ENCODE measurements at regions not wholly inside any gene's neighbourhood (a gene's known extent, or its start where the extent isn't known, plus 50 kb on each side); places are given as distances from the start of the nearest gene placed in this dataset.

DNA sequence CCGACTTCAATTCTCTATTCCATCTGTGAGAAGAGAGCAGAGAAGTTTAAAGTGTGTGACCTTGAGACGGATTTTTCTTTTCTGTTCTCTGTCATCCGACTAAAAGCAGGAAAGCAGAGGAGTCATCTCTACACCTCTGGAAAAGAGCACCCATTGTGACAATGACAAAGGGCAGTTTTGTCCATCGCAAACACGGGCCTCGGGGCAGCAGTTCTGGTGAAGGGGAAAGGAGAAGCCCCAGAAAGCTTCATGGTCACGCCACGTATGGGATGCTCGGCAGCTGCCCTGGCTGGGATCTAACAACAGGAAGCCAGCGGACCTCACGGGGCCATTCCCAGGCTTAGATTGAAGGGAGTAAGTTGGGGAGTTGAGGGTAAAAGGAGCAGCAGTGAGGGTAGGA lies 52.0 kb upstream of the HBS1L start:
- TF ChIP-seq POLR2AphosphoS5 (IDR thresholded peaks at IDR 0.05) (no peak), EP300 (IDR thresholded peaks at IDR 0.05) (no peak)
- TF ChIP-seq, protein P1, sequence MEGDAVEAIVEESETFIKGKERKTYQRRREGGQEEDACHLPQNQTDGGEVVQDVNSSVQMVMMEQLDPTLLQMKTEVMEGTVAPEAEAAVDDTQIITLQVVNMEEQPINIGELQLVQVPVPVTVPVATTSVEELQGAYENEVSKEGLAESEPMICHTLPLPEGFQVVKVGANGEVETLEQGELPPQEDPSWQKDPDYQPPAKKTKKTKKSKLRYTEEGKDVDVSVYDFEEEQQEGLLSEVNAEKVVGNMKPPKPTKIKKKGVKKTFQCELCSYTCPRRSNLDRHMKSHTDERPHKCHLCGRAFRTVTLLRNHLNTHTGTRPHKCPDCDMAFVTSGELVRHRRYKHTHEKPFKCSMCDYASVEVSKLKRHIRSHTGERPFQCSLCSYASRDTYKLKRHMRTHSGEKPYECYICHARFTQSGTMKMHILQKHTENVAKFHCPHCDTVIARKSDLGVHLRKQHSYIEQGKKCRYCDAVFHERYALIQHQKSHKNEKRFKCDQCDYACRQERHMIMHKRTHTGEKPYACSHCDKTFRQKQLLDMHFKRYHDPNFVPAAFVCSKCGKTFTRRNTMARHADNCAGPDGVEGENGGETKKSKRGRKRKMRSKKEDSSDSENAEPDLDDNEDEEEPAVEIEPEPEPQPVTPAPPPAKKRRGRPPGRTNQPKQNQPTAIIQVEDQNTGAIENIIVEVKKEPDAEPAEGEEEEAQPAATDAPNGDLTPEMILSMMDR (IDR thresholded peaks at IDR 0.05), result no peak
